Amygdala (tissue), 56 donors: ENCODE measurements at regions not wholly inside any gene's neighbourhood (a gene's known extent, or its start where the extent isn't known, plus 50 kb on each side); places are given as distances from the start of the nearest gene placed in this dataset.

Experiments used
- DNase-seq, 56 donors: peaks; one replicate each; lab custom pipeline; 2025; lab: John Stamatoyannopoulos, UW

DNA sequence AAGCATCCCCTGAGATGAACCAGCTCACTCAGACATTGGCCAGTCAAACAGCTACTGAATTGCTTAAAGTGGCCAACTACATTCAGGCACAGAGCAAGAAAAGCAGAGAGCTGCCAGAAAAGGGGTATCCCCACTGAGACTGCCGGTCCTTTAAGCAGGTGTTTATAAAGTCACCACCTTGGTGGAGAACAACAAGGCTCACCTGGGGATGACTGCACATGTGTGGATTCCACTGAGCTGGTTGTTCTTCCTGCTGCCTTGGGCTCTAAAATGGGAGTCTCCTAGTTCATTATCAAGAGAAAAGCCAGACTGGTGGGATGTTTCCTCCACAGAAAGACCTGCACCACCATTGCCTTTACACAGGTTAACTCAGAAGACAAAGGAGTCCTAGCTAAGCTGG is 51.8 kb upstream of the IPO5 start:
- no peak for DNase-seq
